OCI-LY3 (cell line): ENCODE measurements at regions not wholly inside any gene's neighbourhood (a gene's known extent, or its start where the extent isn't known, plus 50 kb on each side); places are given as distances from the start of the nearest gene placed in this dataset.

Experiments used
- CTCF ChIP-seq: fragments of 200-600, 300-600 bp; sonication (generic); IDR thresholded peaks from 2 replicates; pipeline ENCODE4 v1.5.1; 2014; ENCODE audit warnings: antibody characterized with exemption, low read length, low read depth
- EZH2phosphoT487 ChIP-seq: fragments of 200-600 bp; shearing (Covaris generic); IDR thresholded peaks from 2 replicates; pipeline ENCODE4 v1.6.1; 2018; ENCODE audit warnings: antibody characterized with exemption, mixed run types, low read depth

- TF ChIP-seq CTCF (no peak), EZH2phosphoT487 (no peak)
These were observed 475.5 kb downstream of the TBC1D22A start for GRCh38 chr22:47237890-47238480.
